GM12872 (cell line): ENCODE measurements at regions not wholly inside any gene's neighbourhood (a gene's known extent, or its start where the extent isn't known, plus 50 kb on each side); places are given as distances from the start of the nearest gene placed in this dataset.

Source experiments
- TF ChIP-seq, protein P1 (sequence below): IDR thresholded peaks from 3 replicates; pipeline ENCODE4 v1.5.1; 2011; ENCODE audit warnings: low read depth, mild to moderate bottlenecking, low read length, moderate library complexity; ENCODE audit not compliant: insufficient read depth

DNA sequence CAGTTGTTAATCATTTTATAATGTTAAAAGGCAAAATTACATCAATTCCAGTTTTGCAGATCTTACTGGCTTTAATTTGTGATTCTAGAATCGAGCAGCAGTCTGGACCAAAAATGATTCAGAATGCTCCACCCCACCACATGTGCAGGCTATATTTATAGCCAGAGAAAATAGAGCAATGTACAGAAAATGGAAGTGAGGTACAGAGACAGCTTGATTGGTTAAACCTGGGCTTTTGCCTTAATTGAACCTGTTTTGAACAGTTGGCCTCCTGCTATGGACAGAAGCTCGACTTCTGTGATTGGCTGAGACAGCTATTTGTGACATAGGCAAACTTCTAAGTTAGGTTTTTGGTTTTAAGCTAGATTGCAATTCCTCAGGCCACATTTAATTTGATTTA is 607.4 kb upstream of the MIR17HG start:
- TF ChIP-seq, protein P1, sequence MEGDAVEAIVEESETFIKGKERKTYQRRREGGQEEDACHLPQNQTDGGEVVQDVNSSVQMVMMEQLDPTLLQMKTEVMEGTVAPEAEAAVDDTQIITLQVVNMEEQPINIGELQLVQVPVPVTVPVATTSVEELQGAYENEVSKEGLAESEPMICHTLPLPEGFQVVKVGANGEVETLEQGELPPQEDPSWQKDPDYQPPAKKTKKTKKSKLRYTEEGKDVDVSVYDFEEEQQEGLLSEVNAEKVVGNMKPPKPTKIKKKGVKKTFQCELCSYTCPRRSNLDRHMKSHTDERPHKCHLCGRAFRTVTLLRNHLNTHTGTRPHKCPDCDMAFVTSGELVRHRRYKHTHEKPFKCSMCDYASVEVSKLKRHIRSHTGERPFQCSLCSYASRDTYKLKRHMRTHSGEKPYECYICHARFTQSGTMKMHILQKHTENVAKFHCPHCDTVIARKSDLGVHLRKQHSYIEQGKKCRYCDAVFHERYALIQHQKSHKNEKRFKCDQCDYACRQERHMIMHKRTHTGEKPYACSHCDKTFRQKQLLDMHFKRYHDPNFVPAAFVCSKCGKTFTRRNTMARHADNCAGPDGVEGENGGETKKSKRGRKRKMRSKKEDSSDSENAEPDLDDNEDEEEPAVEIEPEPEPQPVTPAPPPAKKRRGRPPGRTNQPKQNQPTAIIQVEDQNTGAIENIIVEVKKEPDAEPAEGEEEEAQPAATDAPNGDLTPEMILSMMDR = no peak

DNA sequence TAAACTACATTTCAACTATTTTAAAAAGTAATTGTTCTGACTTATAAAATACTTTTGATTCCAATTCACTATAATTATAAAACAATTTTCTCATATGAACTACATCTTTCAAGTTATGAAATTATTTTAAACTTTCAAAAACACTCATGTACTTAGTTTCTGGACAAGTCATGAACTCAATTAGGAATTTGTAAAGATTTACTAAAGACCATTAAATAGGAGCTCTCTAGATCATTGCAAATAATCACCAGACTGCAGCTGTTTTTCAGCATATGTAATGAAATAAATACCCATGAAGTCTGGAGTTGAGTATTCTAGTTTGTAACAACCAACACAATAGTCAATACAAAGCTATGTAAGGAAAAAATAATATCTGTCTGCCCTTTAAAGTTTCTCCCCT is 605.1 kb upstream of the MIR17HG start:
- TF ChIP-seq, protein P1 = no peak

DNA sequence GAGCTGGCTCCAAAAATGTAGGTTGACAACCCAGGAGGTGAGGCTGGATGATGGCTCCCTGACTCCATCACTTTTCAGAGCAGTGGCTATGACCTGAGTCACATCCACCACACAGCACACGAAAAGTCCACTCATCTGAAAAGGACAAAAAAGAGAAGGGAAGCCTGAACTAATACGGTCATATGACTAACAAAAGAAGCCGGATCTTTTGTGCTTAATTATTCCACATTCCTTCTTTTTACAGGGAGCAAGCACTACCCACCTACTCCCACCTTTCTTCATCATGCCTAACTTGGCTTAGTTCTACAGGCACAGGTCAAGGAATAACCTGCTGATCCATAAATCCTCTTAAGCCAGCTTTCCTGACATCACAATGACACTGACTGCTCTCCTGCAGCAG is 601.3 kb upstream of the MIR17HG start:
- TF ChIP-seq, protein P1 = no peak

DNA sequence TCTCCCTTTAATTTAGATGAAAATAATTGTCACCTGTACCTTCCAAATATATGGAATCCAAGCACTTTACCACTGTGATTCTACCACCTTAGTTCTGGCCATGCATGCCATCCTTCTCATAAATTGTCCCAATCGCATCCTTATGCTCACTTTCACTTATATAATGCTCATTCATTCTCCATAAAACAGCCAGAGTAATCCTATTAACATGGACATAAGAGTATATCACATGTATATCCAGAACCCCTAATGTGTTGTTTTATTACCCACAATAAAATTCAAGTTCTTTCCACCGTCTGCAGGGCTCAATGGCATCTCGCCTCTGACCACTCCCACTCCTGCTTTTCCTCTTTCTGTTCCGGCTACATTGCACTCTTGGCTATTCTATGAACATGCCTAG is 597.5 kb upstream of the MIR17HG start:
- TF ChIP-seq, protein P1 = no peak

DNA sequence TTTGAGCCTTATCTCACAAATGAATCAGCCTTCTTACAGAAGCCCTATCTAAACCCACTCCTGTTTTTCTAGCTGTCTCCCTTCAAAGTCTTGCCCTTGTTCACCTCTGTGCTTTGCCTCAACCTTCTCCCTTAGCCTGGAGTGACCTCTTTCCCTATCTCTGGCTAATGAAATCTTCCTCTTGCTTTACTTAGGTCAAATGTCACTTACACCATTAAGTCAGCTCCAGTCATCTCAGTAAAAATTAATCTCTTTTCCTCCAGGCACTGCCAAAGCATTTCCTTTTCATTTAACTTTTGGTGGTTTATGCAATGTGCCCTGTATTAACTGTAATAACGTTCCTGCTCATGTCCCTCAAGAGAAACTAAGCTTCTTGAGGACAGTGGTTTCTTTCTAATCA is 596.5 kb upstream of the MIR17HG start:
- TF ChIP-seq, protein P1 = no peak

DNA sequence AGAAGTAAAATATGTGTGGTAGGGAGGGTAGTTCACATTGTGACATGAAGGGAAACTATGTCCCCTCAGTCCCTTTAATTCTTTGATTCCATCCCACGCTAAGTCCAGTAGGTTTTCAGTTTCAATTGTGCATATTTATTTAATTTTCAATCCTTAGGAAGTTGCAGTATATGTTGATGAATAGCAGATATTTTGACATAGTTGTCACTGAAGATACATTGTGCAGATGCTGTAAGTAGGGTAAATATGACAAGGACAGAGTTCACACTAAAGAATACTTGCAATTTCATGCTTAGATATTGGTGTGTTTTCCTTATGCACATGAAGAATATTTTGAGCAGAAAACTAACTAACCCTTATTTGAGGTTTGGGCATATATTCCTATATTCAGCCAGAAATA is 595.4 kb upstream of the MIR17HG start:
- TF ChIP-seq, protein P1 = no peak

DNA sequence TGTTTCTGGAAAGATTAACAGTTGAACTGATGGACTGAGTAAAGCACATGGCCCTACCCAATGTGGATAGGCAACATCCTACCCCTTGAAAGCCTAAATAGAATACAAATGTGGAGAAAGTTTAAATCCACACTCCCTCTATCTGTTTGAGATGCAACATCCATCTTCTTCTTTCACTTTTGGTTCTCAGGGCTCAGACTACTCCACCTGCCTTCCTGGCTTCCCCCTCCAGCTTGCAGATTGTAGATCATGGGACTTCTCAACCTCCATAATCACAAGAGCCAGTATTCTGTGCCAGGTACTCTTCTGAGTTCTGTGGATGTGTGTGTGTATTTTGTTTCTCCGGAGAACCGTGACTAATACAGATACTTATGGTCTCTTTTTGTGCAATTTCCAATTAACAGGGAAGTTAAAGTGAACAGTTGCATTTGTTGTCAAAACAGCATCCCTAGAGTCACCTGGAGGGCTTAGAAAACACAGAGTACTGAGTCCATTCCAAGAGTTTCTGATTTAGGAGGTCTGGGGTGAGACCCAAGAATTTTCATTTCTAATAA is 590.3 kb upstream of the MIR17HG start:
- TF ChIP-seq, protein P1 = no peak
